GM12878 (cell line): ENCODE measurements at regions not wholly inside any gene's neighbourhood (a gene's known extent, or its start where the extent isn't known, plus 50 kb on each side); places are given as distances from the start of the nearest gene placed in this dataset.

ENCODE experiments used
- ATAC-seq: fragments of 200-7000 bp; cut with Tn5 transposase; 3 replicates; pipeline ENCODE4 v1.9.1; 2020; ENCODE audit warnings: mild to moderate bottlenecking, moderate library complexity
- BruUV-seq: library from RNA; stranded (reverse); fragments of 400-500 nt; replicated peaks from 2 replicates; lab custom pipeline; 2021; lab: Mats Ljungman, UMichigan
- CTCF ChIA-PET: fragments of 300-600 bp; sonication (Branson Sonifier 250); formaldehyde crosslinking; extraction: SDS; loops from one replicate; lab custom pipeline; 2021; ENCODE audit warnings: inconsistent platforms; lab: Yijun Ruan, JAX
- POLR2A ChIA-PET: fragments of 350-600 bp; formaldehyde crosslinking; extraction: SDS; loops from one replicate; lab custom pipeline; 2021; ENCODE audit warnings: inconsistent platforms; lab: Charles Lee
- RAD21 ChIA-PET: fragments of 300-600 bp; sonication (Branson Sonifier 250); formaldehyde crosslinking; loops from one replicate; lab custom pipeline; 2023; ENCODE audit warnings: antibody characterized with exemption; ENCODE audit not compliant: unreplicated experiment; lab: Charles Lee
- SMC1A ChIA-PET: fragments of 300-600 bp; sonication (Branson Sonifier 250); formaldehyde crosslinking; loops from one replicate; lab custom pipeline; 2023; ENCODE audit not compliant: unreplicated experiment, uncharacterized antibody; lab: Charles Lee
- DNase-seq: peaks from one replicate; pipeline ENCODE4 v3.0.0-alpha.2; 2011; ENCODE audit warnings: low read depth, low spot score
- FAIRE-seq: peaks from 3 replicates; lab custom pipeline; 2011; peaks lifted over from hg19 to GRCh38; lab: Jason Lieb, UNC
- H2AFZ ChIP-seq: 2 replicates; pipeline ENCODE4 v1.6.0; 2011; ENCODE audit warnings: low read depth, low read length, control low read depth; ENCODE audit not compliant: control insufficient read depth
- H3K27ac ChIP-seq: 2 replicates; pipeline ENCODE4 v1.5.1; 2011; ENCODE audit warnings: control low read depth; ENCODE audit not compliant: control insufficient read depth, insufficient read depth
- H3K27me3 ChIP-seq, 2 experiments: replicated peaks in 1 of 2; 2 replicates each; pipeline versions ENCODE4 v1.6.0 to v1.6.1; 2011; ENCODE audit warnings: low read length in 1 of 2; ENCODE audit not compliant: control insufficient read depth in 2 of 2, insufficient read depth in 2 of 2
- H3K36me3 ChIP-seq, 2 experiments: 2 replicates each; pipeline ENCODE4 v1.5.1; 2011; ENCODE audit warnings: low read length in 1 of 2; ENCODE audit not compliant: control insufficient read depth in 2 of 2, insufficient read depth in 2 of 2
- H3K4me1 ChIP-seq: 2 replicates; pipeline ENCODE4 v1.6.1; 2011; ENCODE audit warnings: mild to moderate bottlenecking, low read length, moderate library complexity, mixed read lengths; ENCODE audit not compliant: control insufficient read depth, insufficient read depth
- H3K4me2 ChIP-seq: 2 replicates; pipeline ENCODE4 v1.6.0; 2011; ENCODE audit warnings: control low read depth; ENCODE audit not compliant: control insufficient read depth, insufficient read depth
- H3K4me3 ChIP-seq: fragments of 200-600 bp; sonication (generic); 2 replicates; pipeline ENCODE4 v1.5.1; 2016
- H3K79me2 ChIP-seq: 2 replicates; pipeline ENCODE4 v1.6.0; 2011; ENCODE audit warnings: low read length; ENCODE audit not compliant: control insufficient read depth, insufficient read depth
- H3K9ac ChIP-seq: 2 replicates; pipeline ENCODE4 v1.8.0; 2011; ENCODE audit warnings: low read length, control low read depth, mixed read lengths; ENCODE audit not compliant: control insufficient read depth, insufficient read depth
- H3K9me3 ChIP-seq: replicated peaks from 3 replicates; pipeline ENCODE4 v1.5.1; 2011; ENCODE audit warnings: mild to moderate bottlenecking, low read length; ENCODE audit not compliant: control insufficient read depth, insufficient read depth
- H4K20me1 ChIP-seq: 2 replicates; pipeline ENCODE4 v1.6.0; 2011; ENCODE audit not compliant: control insufficient read depth, insufficient read depth
- BCLAF1 ChIP-seq: fragments of 450-650 bp; IDR thresholded peaks from 2 replicates; pipeline ENCODE4 v1.6.1; 2017; ENCODE audit warnings: antibody characterized with exemption, mild to moderate bottlenecking, moderate library complexity
- GATAD2B ChIP-seq: fragments of 450-650 bp; conservative IDR thresholded peaks from 2 replicates; pipeline ENCODE4 v1.6.1; 2017; ENCODE audit warnings: low read depth, mild to moderate bottlenecking, moderate library complexity
- HDAC2 ChIP-seq: fragments of 200-600 bp; sonication (generic); IDR thresholded peaks from 2 replicates; pipeline ENCODE4 v1.6.1; 2017
- HDAC6 ChIP-seq: fragments of 200-600 bp; sonication (generic); IDR thresholded peaks from one replicate; pipeline ENCODE4 v1.8.0; 2017; ENCODE audit warnings: antibody characterized with exemption; ENCODE audit not compliant: unreplicated experiment
- IRF4 ChIP-seq: IDR thresholded peaks from 2 replicates; pipeline ENCODE4 v1.6.1; 2011; ENCODE audit warnings: low read depth, low read length
- NR2C1 ChIP-seq: fragments of 450-650 bp; IDR thresholded peaks from 2 replicates; pipeline ENCODE4 v1.6.1; 2017; ENCODE audit warnings: antibody characterized with exemption, mild to moderate bottlenecking, moderate library complexity
- NR2C2 ChIP-seq: IDR thresholded peaks from 2 replicates; pipeline ENCODE4 v1.6.1; 2011; ENCODE audit warnings: borderline replicate concordance, low read depth; ENCODE audit not compliant: control insufficient read depth, insufficient read length
- SIX5 ChIP-seq: IDR thresholded peaks from 2 replicates; pipeline ENCODE4 v1.6.1; 2011; ENCODE audit warnings: mild to moderate bottlenecking, low read depth, low read length, moderate library complexity; ENCODE audit not compliant: severe bottlenecking
- TAF1 ChIP-seq: IDR thresholded peaks from 2 replicates; pipeline ENCODE4 v1.6.1; 2011; ENCODE audit warnings: mild to moderate bottlenecking, low read depth, low read length, borderline replicate concordance
- ZBED1 ChIP-seq: IDR thresholded peaks from 2 replicates; pipeline ENCODE4 v1.6.1; 2016; ENCODE audit warnings: borderline replicate concordance
- WGBS: methylation state at CpG from one replicate; pipeline ENCODE4 v1.1.6; 2016; ENCODE audit warnings: low lambda C conversion rate; ENCODE audit not compliant: insufficient replicate concordance, insufficient coverage; ENCODE audit errors: missing lambda C conversion rate; 5-methylcytosine and 5-hydroxymethylcytosine counted together
- in situ Hi-C: fragments of 300-500 bp; cut with MboI; formaldehyde crosslinking; loops from 9 replicates; pipeline ENCODE4 v1.14.3; 2018; ENCODE audit warnings: mixed read lengths
- intact Hi-C: fragments of 100-400 bp; cut with micrococcal nuclease; formaldehyde crosslinking; loops from one replicate; pipeline ENCODE4 v1.14.2; 2022; ENCODE audit not compliant: unreplicated experiment
- TF ChIP-seq, protein P1 (sequence below): fragments of 450-650 bp; IDR thresholded peaks from 2 replicates; pipeline ENCODE4 v1.6.1; 2018; ENCODE audit warnings: mild to moderate bottlenecking, low read depth, moderate library complexity; ENCODE audit not compliant: partially characterized antibody
- TF ChIP-seq, protein P2 (sequence below): IDR thresholded peaks from 2 replicates; pipeline ENCODE4 v1.6.1; 2011; ENCODE audit warnings: mild to moderate bottlenecking, low read depth, low read length, moderate library complexity; ENCODE audit not compliant: insufficient replicate concordance

GRCh38 chr2:7749895-7750559, 832.8 kb downstream of the RNF144A start:
- H3K9me3 ChIP-seq: peaks cover 6% of the 10 kb centered on the region
- H3K4me1 ChIP-seq: peaks cover 3% of the 10 kb centered on the region; the same call in 1 of the 2 replicates
- intact Hi-C loops: no loop called here
- no peaks in the 10 kb centered on the region for H3K27me3 ChIP-seq
- CTCF ChIA-PET: interaction anchor here (0.6 to 2.7 kb wide), 5 partner anchors 10 to 137 kb away, joined by 3 to 13 read pairs (median 4); no protein-coding TSS in a partner anchor
- SMC1A ChIA-PET: interaction anchor here (0.7 to 3.0 kb wide), 13 partner anchors 8 to 151 kb away, joined by 3 to 15 read pairs (median 4); no protein-coding TSS in a partner anchor
- no TSS peak for BruUV-seq
- H4K20me1 ChIP-seq: no peaks in the 10 kb centered on the region
- H3K79me2 ChIP-seq: no peaks in the 10 kb centered on the region
- no peak overlapping the region for H3K4me3 ChIP-seq
- H3K9ac ChIP-seq: no peak overlapping the region
- in situ Hi-C loops: no loop called here
- no peak for FAIRE-seq
- POLR2A ChIA-PET: interaction anchor here (1.1 kb wide), 1 partner anchor 165 kb away, joined by 3 read pairs; no protein-coding TSS in a partner anchor
- no peak overlapping the region for H3K27ac ChIP-seq
- H2AFZ ChIP-seq: no peak overlapping the region
- DNase-seq: no peak
- no peak overlapping the region for H3K4me2 ChIP-seq
- H3K36me3 ChIP-seq: no peaks in the 10 kb centered on the region
- WGBS: 47% methylated on average over 4 of the region's 4 CpGs
- ATAC-seq: no peak
- RAD21 ChIA-PET: interaction anchor here (0.6 to 1.1 kb wide), 6 partner anchors 8 to 537 kb away, joined by 3 read pairs; no protein-coding TSS in a partner anchor
- TF ChIP-seq, protein P1, sequence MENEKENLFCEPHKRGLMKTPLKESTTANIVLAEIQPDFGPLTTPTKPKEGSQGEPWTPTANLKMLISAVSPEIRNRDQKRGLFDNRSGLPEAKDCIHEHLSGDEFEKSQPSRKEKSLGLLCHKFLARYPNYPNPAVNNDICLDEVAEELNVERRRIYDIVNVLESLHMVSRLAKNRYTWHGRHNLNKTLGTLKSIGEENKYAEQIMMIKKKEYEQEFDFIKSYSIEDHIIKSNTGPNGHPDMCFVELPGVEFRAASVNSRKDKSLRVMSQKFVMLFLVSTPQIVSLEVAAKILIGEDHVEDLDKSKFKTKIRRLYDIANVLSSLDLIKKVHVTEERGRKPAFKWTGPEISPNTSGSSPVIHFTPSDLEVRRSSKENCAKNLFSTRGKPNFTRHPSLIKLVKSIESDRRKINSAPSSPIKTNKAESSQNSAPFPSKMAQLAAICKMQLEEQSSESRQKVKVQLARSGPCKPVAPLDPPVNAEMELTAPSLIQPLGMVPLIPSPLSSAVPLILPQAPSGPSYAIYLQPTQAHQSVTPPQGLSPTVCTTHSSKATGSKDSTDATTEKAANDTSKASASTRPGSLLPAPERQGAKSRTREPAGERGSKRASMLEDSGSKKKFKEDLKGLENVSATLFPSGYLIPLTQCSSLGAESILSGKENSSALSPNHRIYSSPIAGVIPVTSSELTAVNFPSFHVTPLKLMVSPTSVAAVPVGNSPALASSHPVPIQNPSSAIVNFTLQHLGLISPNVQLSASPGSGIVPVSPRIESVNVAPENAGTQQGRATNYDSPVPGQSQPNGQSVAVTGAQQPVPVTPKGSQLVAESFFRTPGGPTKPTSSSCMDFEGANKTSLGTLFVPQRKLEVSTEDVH: no peak
- TF ChIP-seq NR2C1 (no peak), BCLAF1 (no peak), SIX5 (no peak), TAF1 (no peak), IRF4 (no peak), HDAC2 (no peak), HDAC6 (no peak), ZBED1 (no peak), GATAD2B (no peak), NR2C2 (no peak)
- TF ChIP-seq, protein P2, sequence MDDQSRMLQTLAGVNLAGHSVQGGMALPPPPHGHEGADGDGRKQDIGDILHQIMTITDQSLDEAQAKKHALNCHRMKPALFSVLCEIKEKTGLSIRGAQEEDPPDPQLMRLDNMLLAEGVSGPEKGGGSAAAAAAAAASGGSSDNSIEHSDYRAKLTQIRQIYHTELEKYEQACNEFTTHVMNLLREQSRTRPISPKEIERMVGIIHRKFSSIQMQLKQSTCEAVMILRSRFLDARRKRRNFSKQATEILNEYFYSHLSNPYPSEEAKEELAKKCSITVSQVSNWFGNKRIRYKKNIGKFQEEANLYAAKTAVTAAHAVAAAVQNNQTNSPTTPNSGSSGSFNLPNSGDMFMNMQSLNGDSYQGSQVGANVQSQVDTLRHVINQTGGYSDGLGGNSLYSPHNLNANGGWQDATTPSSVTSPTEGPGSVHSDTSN: no peak
